ENCODE measurements at regions not wholly inside any gene's neighbourhood (a gene's known extent, or its start where the extent isn't known, plus 50 kb on each side); places are given as distances from the start of the nearest gene placed in this dataset.

DNA sequence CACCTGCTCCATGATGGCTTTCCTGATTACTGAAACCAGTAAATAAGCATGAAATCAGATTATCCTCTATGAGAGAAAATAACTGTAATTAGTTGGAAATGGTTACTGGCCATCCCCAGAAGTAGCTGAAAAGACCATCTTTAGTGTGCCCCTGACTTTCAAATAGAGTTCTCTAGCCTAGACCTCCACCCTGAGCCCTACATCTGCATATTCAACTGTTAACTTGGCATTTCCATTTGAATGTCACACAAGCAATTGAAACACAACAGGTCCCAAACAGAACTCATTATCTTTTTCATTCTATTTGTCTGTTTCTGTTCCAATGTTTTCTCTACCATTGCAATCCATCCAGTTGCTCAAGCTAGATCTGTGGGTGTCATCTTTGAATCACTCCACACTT lies 952.3 kb downstream of the RPA4 start:
- no peak for DNase-seq
- no peak overlapping the region for H3K4me3 ChIP-seq (ENCODE audit: low read length)
- no peaks in the 10 kb centered on the region for H3K9me3 Mint-ChIP-seq
- no peak overlapping the region for H3K27ac Mint-ChIP-seq
- H3K27ac ChIP-seq (ENCODE audit: low read depth, low read length), result no peak overlapping the region
- no peaks in the 10 kb centered on the region for H3K4me1 ChIP-seq (ENCODE audit: control insufficient read depth, insufficient read depth, low read length)
- peaks cover 6% of the 10 kb centered on the region for H3K4me1 Mint-ChIP-seq
- no peaks in the 10 kb centered on the region for H3K9me3 ChIP-seq (ENCODE audit: control insufficient read depth, low read length)
- H3K9ac ChIP-seq (ENCODE audit: extremely low read depth, low read length, poor library complexity, severe bottlenecking), result no peak overlapping the region
- H3K4me3 Mint-ChIP-seq, result no peak overlapping the region
- no peak for TF ChIP-seq CTCF (conservative IDR thresholded peaks at IDR 0.05)
- no peaks in the 10 kb centered on the region for H3K36me3 ChIP-seq (ENCODE audit: control insufficient read depth, insufficient read depth, low read length)
- H3K27me3 Mint-ChIP-seq (ENCODE audit: insufficient read depth), result no peaks in the 10 kb centered on the region
- no peaks in the 10 kb centered on the region for H3K36me3 Mint-ChIP-seq (ENCODE audit: low read depth)
- H3K27me3 ChIP-seq (ENCODE audit: control insufficient read depth, insufficient read depth, low read length, poor library complexity, severe bottlenecking), result no peaks in the 10 kb centered on the region

DNA sequence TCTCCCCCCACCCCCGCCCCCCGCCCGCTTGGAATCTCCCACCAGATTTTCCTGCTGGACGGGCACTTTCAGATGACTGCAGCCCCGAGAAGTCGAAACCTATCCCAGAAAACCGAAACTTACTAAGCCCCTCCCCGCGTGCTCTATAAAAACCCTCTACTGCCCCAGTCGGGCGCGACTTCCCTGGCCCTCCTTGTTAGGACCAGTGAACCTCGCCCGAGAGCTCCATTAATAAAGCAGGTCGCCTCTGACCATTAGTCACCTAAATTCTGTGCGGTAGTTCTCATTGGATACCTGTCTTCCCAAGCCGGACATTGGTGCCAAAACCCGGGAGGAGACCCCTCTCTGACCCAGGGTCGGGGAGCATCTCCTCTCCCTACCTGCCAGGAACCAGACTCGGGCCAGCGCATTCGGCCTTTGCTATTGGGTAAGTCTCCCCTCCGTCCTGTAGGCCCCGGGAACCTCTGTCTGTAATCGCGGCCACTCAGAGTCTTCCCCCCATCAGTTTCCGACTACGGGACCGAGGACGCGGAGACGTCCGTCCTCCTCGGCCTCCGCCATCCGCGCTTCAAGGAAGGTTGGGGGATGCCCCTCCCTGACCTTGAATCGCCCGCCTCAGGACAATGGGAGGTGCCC lies 958.0 kb downstream of the RPA4 start:
- Histone ChIP-seq H3K4me1 (ENCODE audit: control insufficient read depth, insufficient read depth, low read length) (no peaks in the 10 kb centered on the region), H3K27me3 (ENCODE audit: control insufficient read depth, insufficient read depth, low read length, poor library complexity, severe bottlenecking) (no peaks in the 10 kb centered on the region), H3K36me3 (ENCODE audit: control insufficient read depth, insufficient read depth, low read length) (no peaks in the 10 kb centered on the region), H3K9me3 (ENCODE audit: control insufficient read depth, low read length) (no peaks in the 10 kb centered on the region), H3K27ac (ENCODE audit: low read depth, low read length) (no peak overlapping the region), H3K9ac (ENCODE audit: extremely low read depth, low read length, poor library complexity, severe bottlenecking) (no peak overlapping the region), H3K4me3 (ENCODE audit: low read length) (no peak overlapping the region)
- H3K4me3 Mint-ChIP-seq, result no peak overlapping the region
- WGBS, 2 experiments (ENCODE audit: insufficient coverage in 1 of 2, insufficient read length in 1 of 2), result 96 to 100% methylated on average over 1 to 36 of the region's 39 CpGs
- TF ChIP-seq CTCF (conservative IDR thresholded peaks at IDR 0.05), result no peak
- peaks cover 2% of the 10 kb centered on the region for H3K27me3 Mint-ChIP-seq (ENCODE audit: insufficient read depth)
- H3K4me1 Mint-ChIP-seq, result no peaks in the 10 kb centered on the region
- no peak overlapping the region for H3K27ac Mint-ChIP-seq
- DNase-seq, result no peak
- H3K9me3 Mint-ChIP-seq, result peaks cover 51% of the 10 kb centered on the region
- H3K36me3 Mint-ChIP-seq (ENCODE audit: low read depth), result peaks cover 29% of the 10 kb centered on the region

GRCh38 chrX:97842468-97843199 lies 958.9 kb downstream of the RPA4 start:
- Histone ChIP-seq H3K36me3 (ENCODE audit: control insufficient read depth, insufficient read depth, low read length) (no peaks in the 10 kb centered on the region), H3K27me3 (ENCODE audit: control insufficient read depth, insufficient read depth, low read length, poor library complexity, severe bottlenecking) (no peaks in the 10 kb centered on the region), H3K27ac (ENCODE audit: low read depth, low read length) (no peak overlapping the region), H3K9ac (ENCODE audit: extremely low read depth, low read length, poor library complexity, severe bottlenecking) (no peak overlapping the region), H3K4me3 (ENCODE audit: low read length) (no peak overlapping the region), H3K4me1 (ENCODE audit: control insufficient read depth, insufficient read depth, low read length) (no peaks in the 10 kb centered on the region), H3K9me3 (ENCODE audit: control insufficient read depth, low read length) (no peaks in the 10 kb centered on the region)
- Mint-ChIP-seq H3K36me3 (ENCODE audit: low read depth) (peaks cover 35% of the 10 kb centered on the region), H3K27ac (no peak overlapping the region), H3K27me3 (ENCODE audit: insufficient read depth) (peaks cover 2% of the 10 kb centered on the region), H3K4me3 (no peak overlapping the region), H3K9me3 (peaks cover 60% of the 10 kb centered on the region), H3K4me1 (no peaks in the 10 kb centered on the region)
- WGBS, 2 experiments (ENCODE audit: insufficient coverage in 1 of 2, insufficient read length in 1 of 2), result 95 to 98% methylated on average over 12 to 35 of the region's 35 CpGs
- no peak for TF ChIP-seq CTCF (conservative IDR thresholded peaks at IDR 0.05)
- no peak for DNase-seq

All from endodermal cell (in vitro differentiated cells).